Panc1 (cell line): ENCODE measurements at regions not wholly inside any gene's neighbourhood (a gene's known extent, or its start where the extent isn't known, plus 50 kb on each side); places are given as distances from the start of the nearest gene placed in this dataset.

Experiments used
- ATAC-seq: fragments of 200-7000 bp; cut with Tn5 transposase; 2 replicates; pipeline ENCODE4 v1.9.1; 2020; ENCODE audit warnings: mild to moderate bottlenecking, moderate library complexity
- BruUV-seq: library from RNA; stranded (reverse); fragments of 400-500 nt; replicated peaks from 2 replicates; lab custom pipeline; 2021; lab: Mats Ljungman, UMichigan
- CTCF ChIA-PET: fragments of 300-600 bp; sonication (Branson Sonifier 250); formaldehyde crosslinking; loops from one replicate; lab custom pipeline; 2022; ENCODE audit warnings: antibody characterized with exemption; lab: Charles Lee
- POLR2A ChIA-PET: fragments of 300-600 bp; sonication (Branson Sonifier 250); formaldehyde crosslinking; loops from one replicate; lab custom pipeline; 2022; ENCODE audit warnings: antibody characterized with exemption; lab: Charles Lee
- DNase-seq: peaks from one replicate; pipeline ENCODE4 v3.0.0-alpha.2; 2010; ENCODE audit warnings: low read depth, low spot score
- H3K27ac ChIP-seq: 2 replicates; pipeline ENCODE4 v1.5.1; 2011; ENCODE audit warnings: mild to moderate bottlenecking, low read length, inconsistent platforms
- H3K27me3 ChIP-seq: fragments of 200-500 bp; sonication (Bioruptor generic); 2 replicates; pipeline ENCODE4 v1.6.0; 2014; ENCODE audit warnings: low read length, inconsistent platforms; ENCODE audit not compliant: control insufficient read depth, insufficient read depth
- H3K36me3 ChIP-seq: fragments of 200-500 bp; sonication (Bioruptor generic); 2 replicates; pipeline ENCODE4 v1.5.1; 2014; ENCODE audit warnings: inconsistent platforms, mild to moderate bottlenecking, low read length, moderate library complexity; ENCODE audit not compliant: control insufficient read depth, insufficient read depth
- H3K4me1 ChIP-seq: 2 replicates; pipeline ENCODE4 v1.5.1; 2011; ENCODE audit warnings: inconsistent platforms, mild to moderate bottlenecking, low read length, moderate library complexity; ENCODE audit not compliant: control insufficient read depth, insufficient read depth
- H3K4me3 ChIP-seq, 2 experiments: 2 replicates each; pipeline ENCODE4 v1.5.1; 2011 to 2012; ENCODE audit warnings: low read depth in 2 of 2, low read length in 2 of 2, mild to moderate bottlenecking in 2 of 2, inconsistent platforms in 1 of 2, moderate library complexity in 1 of 2
- H3K9me3 ChIP-seq: fragments of 200-500 bp; sonication (Bioruptor generic); 2 replicates; pipeline ENCODE4 v1.5.1; 2014; ENCODE audit warnings: low read depth, mild to moderate bottlenecking, inconsistent platforms, low read length, moderate library complexity; ENCODE audit not compliant: control insufficient read depth, insufficient read depth
- CTCF ChIP-seq: fragments of 450-650 bp; IDR thresholded peaks from 2 replicates; pipeline ENCODE4 v1.5.1; 2017; ENCODE audit warnings: mild to moderate bottlenecking
- POLR2AphosphoS5 ChIP-seq: IDR thresholded peaks from 2 replicates; pipeline ENCODE4 v1.6.1; 2012; ENCODE audit warnings: mild to moderate bottlenecking, low read depth, low read length, moderate library complexity
- SIN3A ChIP-seq: IDR thresholded peaks from 2 replicates; pipeline ENCODE4 v1.6.1; 2012; ENCODE audit warnings: low read depth, mild to moderate bottlenecking, low read length, moderate library complexity, borderline replicate concordance; ENCODE audit not compliant: insufficient read depth
- TCF7L2 ChIP-seq: IDR thresholded peaks from 2 replicates; pipeline ENCODE4 v1.6.1; 2011; ENCODE audit warnings: mild to moderate bottlenecking, low read depth, low read length, inconsistent platforms
- in situ Hi-C: cut with HindIII; loops from 2 replicates; pipeline ENCODE4 v1.10.0; 2016; ENCODE audit warnings: low sequenced_read_pairs, low pct_unique_long_range_greater_than_20kb
- intact Hi-C: fragments of 100-400 bp; cut with micrococcal nuclease; formaldehyde crosslinking; loops from one replicate; pipeline ENCODE4 v1.10.0; 2022; ENCODE audit not compliant: unreplicated experiment
- TF ChIP-seq, protein P1 (sequence below), 2 experiments: IDR thresholded peaks; 2 replicates each; pipeline ENCODE4 v1.6.1; 2011 to 2012; ENCODE audit warnings: low read depth in 2 of 2, control low read depth in 1 of 2, low read length in 1 of 2, mild to moderate bottlenecking in 1 of 2, moderate library complexity in 1 of 2; ENCODE audit not compliant: insufficient read depth in 1 of 2

DNA sequence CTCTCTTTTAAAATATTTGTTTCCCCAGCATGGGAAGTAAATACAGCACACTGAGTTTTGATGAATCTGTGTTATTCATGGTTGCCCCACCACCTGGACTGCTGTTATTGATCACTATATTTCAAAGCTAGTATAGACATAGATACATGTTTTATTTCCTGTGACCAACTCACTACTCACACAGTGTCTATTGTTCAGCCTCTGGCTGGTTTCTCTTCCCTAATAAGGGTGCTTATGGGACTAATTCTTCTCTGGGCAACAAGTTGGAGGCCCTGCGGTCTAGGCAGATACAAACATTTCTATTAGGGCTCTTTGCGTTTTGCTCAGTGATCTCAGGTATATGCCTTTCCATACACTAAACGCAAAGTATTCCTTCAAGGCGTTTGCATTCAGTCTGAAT is 1191.0 kb upstream of the TMEM132C start:
- Histone ChIP-seq H3K4me3 (no peak overlapping the region), H3K9me3 (no peaks in the 10 kb centered on the region), H3K36me3 (no peaks in the 10 kb centered on the region), H3K27ac (no peak overlapping the region), H3K27me3 (no peaks in the 10 kb centered on the region), H3K4me1 (no peaks in the 10 kb centered on the region)
- BruUV-seq: no TSS peak
- ATAC-seq: no peak
- no peak for DNase-seq
- ChIA-PET CTCF (no interaction called here), POLR2A (no interaction called here)
- intact Hi-C loops (no loop called here), in situ Hi-C loops (no loop called here)
- TF ChIP-seq TCF7L2 (no peak), CTCF (no peak), POLR2AphosphoS5 (no peak), SIN3A (no peak)
- TF ChIP-seq, protein P1, sequence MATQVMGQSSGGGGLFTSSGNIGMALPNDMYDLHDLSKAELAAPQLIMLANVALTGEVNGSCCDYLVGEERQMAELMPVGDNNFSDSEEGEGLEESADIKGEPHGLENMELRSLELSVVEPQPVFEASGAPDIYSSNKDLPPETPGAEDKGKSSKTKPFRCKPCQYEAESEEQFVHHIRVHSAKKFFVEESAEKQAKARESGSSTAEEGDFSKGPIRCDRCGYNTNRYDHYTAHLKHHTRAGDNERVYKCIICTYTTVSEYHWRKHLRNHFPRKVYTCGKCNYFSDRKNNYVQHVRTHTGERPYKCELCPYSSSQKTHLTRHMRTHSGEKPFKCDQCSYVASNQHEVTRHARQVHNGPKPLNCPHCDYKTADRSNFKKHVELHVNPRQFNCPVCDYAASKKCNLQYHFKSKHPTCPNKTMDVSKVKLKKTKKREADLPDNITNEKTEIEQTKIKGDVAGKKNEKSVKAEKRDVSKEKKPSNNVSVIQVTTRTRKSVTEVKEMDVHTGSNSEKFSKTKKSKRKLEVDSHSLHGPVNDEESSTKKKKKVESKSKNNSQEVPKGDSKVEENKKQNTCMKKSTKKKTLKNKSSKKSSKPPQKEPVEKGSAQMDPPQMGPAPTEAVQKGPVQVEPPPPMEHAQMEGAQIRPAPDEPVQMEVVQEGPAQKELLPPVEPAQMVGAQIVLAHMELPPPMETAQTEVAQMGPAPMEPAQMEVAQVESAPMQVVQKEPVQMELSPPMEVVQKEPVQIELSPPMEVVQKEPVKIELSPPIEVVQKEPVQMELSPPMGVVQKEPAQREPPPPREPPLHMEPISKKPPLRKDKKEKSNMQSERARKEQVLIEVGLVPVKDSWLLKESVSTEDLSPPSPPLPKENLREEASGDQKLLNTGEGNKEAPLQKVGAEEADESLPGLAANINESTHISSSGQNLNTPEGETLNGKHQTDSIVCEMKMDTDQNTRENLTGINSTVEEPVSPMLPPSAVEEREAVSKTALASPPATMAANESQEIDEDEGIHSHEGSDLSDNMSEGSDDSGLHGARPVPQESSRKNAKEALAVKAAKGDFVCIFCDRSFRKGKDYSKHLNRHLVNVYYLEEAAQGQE (IDR thresholded peaks at IDR 0.05; ENCODE audit: insufficient read depth in 1 of 2, low read depth in 2 of 2, low read length in 1 of 2): no peak

DNA sequence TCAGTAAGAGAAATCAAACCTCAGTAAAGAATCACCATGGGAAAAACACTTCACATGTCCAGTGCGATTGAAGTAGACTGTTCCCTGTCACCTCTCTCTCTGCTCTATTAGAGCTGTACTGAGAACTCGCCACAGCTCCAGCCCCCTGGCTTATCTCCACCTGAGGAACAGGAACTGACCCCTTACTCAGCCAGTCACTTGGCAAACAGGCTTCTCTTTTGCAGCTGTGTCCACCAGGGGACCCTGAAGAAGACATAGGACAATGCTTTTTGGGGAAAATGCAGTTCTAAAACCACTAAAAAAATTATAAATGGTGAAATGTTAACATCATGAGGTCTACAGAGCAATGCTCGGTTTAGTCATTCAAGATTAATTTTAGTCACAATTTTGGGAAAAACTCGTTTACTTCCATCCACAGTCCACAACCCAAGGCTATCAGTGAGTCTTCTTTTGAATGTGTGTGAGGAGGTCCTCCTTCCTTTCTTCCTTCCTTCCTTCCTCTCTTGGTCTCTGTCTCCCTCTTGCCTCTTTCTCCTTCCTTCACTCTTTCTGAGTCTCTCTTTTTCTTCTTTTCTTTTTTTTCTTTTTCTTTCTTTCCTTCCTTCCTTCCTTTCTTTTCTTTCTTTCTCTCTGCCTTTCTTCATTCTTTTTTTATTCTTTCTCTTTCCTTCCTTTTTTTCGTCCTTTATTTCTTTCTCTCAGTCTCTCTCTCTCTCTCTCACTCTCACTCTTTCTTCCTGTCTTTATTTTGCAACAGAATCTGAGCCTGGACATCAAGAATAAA is 1189.5 kb upstream of the TMEM132C start:
- Histone ChIP-seq H3K36me3 (no peaks in the 10 kb centered on the region), H3K4me1 (no peaks in the 10 kb centered on the region), H3K27me3 (no peaks in the 10 kb centered on the region), H3K4me3 (no peak overlapping the region), H3K27ac (no peak overlapping the region), H3K9me3 (no peaks in the 10 kb centered on the region)
- ATAC-seq (no peak), DNase-seq (no peak)
- BruUV-seq: no TSS peak
- in situ Hi-C loops: no loop called here
- CTCF ChIA-PET: no interaction called here
- intact Hi-C loops: no loop called here
- POLR2A ChIA-PET: no interaction called here
- no peak for TF ChIP-seq CTCF
- TF ChIP-seq, protein P1 (IDR thresholded peaks at IDR 0.05; ENCODE audit: insufficient read depth in 1 of 2, low read depth in 2 of 2, low read length in 1 of 2): no peak
- TF ChIP-seq TCF7L2: no peak
- no peak for TF ChIP-seq POLR2AphosphoS5
- TF ChIP-seq SIN3A: no peak
